ENCODE measurements at regions not wholly inside any gene's neighbourhood (a gene's known extent, or its start where the extent isn't known, plus 50 kb on each side); places are given as distances from the start of the nearest gene placed in this dataset.

- TF ChIP-seq EP300 (IDR thresholded peaks at IDR 0.05; ENCODE audit: borderline replicate concordance) (no peak), CREB1 (IDR thresholded peaks at IDR 0.05; ENCODE audit: low read depth) (no peak), USF1 (IDR thresholded peaks at IDR 0.05) (no peak), EGR1 (IDR thresholded peaks at IDR 0.05) (no peak)
- TF ChIP-seq, protein P1, sequence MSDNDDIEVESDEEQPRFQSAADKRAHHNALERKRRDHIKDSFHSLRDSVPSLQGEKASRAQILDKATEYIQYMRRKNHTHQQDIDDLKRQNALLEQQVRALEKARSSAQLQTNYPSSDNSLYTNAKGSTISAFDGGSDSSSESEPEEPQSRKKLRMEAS (IDR thresholded peaks at IDR 0.05): no peak
These were observed 847.2 kb upstream of the DPPA4 start for GRCh38 chr3:110184536-110184935.

All from Ishikawa (cell line).